Immature natural killer cell (primary cell): ENCODE measurements at regions not wholly inside any gene's neighbourhood (a gene's known extent, or its start where the extent isn't known, plus 50 kb on each side); places are given as distances from the start of the nearest gene placed in this dataset.

Source experiments
- DNase-seq, 3 donors: peaks; one replicate each; pipeline ENCODE4 v3.0.0; 2022; ENCODE audit warnings: mixed read lengths in 1 of 3
- H3K27ac Mint-ChIP-seq, 6 donors: one replicate each; pipeline ENCODE4 v1.8.0; 2020; ENCODE audit warnings: mixed read lengths in 6 of 6, mild to moderate bottlenecking in 5 of 6, inconsistent platforms in 4 of 6, moderate library complexity in 3 of 6
- H3K27me3 Mint-ChIP-seq, 3 donors: one replicate each; pipeline ENCODE4 v1.8.0; 2020 to 2021; ENCODE audit warnings: low read depth in 3 of 3, mild to moderate bottlenecking in 3 of 3, mixed read lengths in 3 of 3, moderate library complexity in 3 of 3, inconsistent platforms in 1 of 3
- H3K36me3 Mint-ChIP-seq, 3 donors: one replicate each; pipeline ENCODE4 v1.8.0; 2020; ENCODE audit warnings: mixed read lengths in 3 of 3, inconsistent platforms in 2 of 3, mild to moderate bottlenecking in 2 of 3
- H3K4me1 Mint-ChIP-seq, 2 donors: one replicate each; pipeline ENCODE4 v1.8.0; 2020; ENCODE audit warnings: inconsistent platforms in 2 of 2, mild to moderate bottlenecking in 2 of 2, mixed read lengths in 2 of 2, moderate library complexity in 1 of 2
- H3K4me3 Mint-ChIP-seq, 5 donors: one replicate each; pipeline ENCODE4 v1.8.0; 2020; ENCODE audit warnings: mild to moderate bottlenecking in 5 of 5, mixed read lengths in 5 of 5, inconsistent platforms in 3 of 5, moderate library complexity in 3 of 5
- H3K9me3 Mint-ChIP-seq, 6 donors: one replicate each; pipeline ENCODE4 v1.8.0; 2020; ENCODE audit warnings: mild to moderate bottlenecking in 6 of 6, mixed read lengths in 6 of 6, inconsistent platforms in 4 of 6, moderate library complexity in 3 of 6

DNA sequence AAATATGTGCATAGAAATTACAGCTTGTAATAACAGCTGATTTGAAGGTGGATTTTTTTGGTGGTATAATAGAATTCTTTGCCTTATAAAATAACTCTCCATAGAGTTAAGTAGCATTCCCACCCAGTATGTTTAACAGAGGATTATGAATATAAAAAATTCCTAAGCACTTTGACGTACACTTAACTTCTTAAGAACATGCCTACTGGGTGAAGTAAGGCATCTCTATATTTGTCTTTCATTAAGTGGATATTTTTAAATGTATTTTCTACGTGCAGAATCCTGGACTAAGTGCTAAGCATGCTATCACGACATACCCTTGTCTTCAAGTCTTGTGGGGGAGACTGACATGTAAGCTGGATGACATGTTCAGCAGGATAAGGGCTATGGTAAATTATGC lies 217.7 kb upstream of the BMPER start:
- Mint-ChIP-seq H3K36me3 (peaks cover 15 to 29% (median 19%) of the 10 kb centered on the region in 3 donors), H3K4me1 (peaks cover 5 to 9% of the 10 kb centered on the region in 2 donors), H3K27me3 (peaks cover 0 to 4% (median 1%) of the 10 kb centered on the region in 3 donors), H3K9me3 (peaks cover 0 to 7% (median 1%) of the 10 kb centered on the region in 6 donors), H3K4me3 (no peak overlapping the region), H3K27ac (no peak overlapping the region)
- DNase-seq, result no peak

DNA sequence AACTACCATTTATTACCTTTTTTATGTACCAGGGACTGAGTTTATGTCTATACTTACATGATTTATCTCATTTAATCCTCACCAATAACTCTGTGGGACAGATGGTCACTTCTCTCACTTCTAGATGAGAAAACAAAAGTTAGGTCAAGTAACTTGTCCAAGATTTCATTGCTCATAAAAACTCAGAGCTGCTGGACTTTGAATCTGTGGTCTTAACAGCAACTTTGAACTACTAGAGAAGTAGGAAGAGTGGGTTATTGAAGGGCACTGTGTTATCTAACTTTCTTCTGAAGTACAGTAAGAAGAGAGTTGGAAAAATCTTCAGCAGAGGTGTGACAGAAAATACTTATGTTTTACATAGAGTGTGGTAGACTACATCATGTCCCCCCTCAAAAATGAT lies 214.2 kb upstream of the BMPER start:
- peaks cover 7 to 15% of the 10 kb centered on the region in 2 donors for H3K4me1 Mint-ChIP-seq
- no peak overlapping the region for H3K27ac Mint-ChIP-seq
- no peak for DNase-seq
- no peak overlapping the region for H3K4me3 Mint-ChIP-seq
- peaks cover 11 to 25% (median 19%) of the 10 kb centered on the region in 3 donors for H3K36me3 Mint-ChIP-seq
- peaks cover 0 to 4% (median 0%) of the 10 kb centered on the region in 6 donors for H3K9me3 Mint-ChIP-seq
- H3K27me3 Mint-ChIP-seq, result peaks cover 0 to 4% (median 2%) of the 10 kb centered on the region in 3 donors

DNA sequence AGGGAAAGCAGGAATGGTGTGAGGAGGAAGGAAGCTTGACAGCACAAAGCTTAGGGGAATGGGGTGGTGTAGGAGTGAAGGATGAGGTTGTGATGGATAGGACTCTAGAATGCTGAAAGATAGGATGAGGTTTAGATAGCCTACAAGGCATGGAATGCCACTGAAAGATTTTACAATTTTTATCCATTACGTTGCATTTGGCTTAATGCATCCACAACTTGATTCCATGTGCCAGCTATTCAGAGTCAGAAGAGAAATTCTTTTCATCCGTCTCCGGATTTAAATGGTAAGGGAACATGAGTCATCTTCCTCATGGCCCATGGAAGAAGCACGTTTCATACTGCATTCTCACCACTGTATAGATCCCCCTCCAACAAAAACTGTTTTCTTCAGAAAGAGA lies 212.4 kb upstream of the BMPER start:
- H3K36me3 Mint-ChIP-seq, result peaks cover 8 to 22% (median 15%) of the 10 kb centered on the region in 3 donors
- no peak overlapping the region for H3K4me3 Mint-ChIP-seq
- peaks cover 0 to 4% (median 0%) of the 10 kb centered on the region in 6 donors for H3K9me3 Mint-ChIP-seq
- no peak for DNase-seq
- peaks cover 0 to 4% (median 2%) of the 10 kb centered on the region in 3 donors for H3K27me3 Mint-ChIP-seq
- peaks cover 7 to 15% of the 10 kb centered on the region in 2 donors for H3K4me1 Mint-ChIP-seq
- peak overlapping the region in 1 of 6 donors; percentile 37 for H3K27ac Mint-ChIP-seq

DNA sequence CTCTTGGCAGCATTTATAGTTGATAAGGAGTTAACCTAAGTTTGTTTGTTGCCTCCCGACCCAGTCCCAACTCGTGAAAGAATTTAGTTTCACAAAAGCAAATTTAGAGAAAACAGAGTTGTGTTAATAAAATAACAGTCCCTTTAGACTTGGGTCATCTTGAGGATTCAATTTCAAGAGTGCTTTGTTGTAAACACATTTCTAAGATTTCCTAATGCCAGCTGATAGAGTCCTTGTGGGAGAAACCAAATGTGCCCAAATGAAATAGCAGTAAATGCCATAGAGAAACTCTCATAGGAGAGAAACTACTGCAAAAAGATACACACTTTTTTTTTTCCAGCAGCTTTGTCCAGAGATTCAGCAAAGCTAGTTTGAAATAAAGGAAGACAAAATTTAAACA lies 211.3 kb upstream of the BMPER start:
- no peak for DNase-seq
- H3K36me3 Mint-ChIP-seq, result peaks cover 5 to 15% (median 11%) of the 10 kb centered on the region in 3 donors
- no peak overlapping the region for H3K4me3 Mint-ChIP-seq
- H3K27ac Mint-ChIP-seq, result peak overlapping the region in 1 of 6 donors; percentile 38
- peaks cover 6 to 12% of the 10 kb centered on the region in 2 donors for H3K4me1 Mint-ChIP-seq
- peaks cover 0 to 4% (median 2%) of the 10 kb centered on the region in 3 donors for H3K27me3 Mint-ChIP-seq
- H3K9me3 Mint-ChIP-seq, result peaks cover 0 to 5% (median 0%) of the 10 kb centered on the region in 6 donors

DNA sequence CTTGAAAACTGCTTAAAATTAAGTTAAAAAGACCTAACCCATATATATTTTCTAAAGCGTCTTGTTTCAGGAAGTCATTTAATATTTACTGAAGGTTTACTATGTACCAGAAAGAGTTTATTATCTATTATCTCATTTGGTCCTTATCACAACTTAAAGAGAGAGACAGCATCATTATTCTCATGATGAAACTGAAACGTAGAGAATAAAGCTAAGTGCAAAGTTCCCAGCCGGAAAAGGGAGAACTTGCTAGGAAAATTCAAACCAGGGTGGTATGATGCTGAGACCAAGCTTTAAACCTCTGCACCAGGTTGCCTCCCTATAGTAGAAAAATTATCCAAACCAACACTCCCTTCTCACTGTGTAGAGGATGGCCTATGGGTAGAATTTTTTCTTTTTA lies 207.7 kb upstream of the BMPER start:
- H3K9me3 Mint-ChIP-seq, result peaks cover 2 to 37% (median 11%) of the 10 kb centered on the region in 6 donors
- H3K27ac Mint-ChIP-seq, result no peak overlapping the region
- no peak for DNase-seq
- H3K36me3 Mint-ChIP-seq, result peaks cover 11 to 23% (median 13%) of the 10 kb centered on the region in 3 donors
- no peak overlapping the region for H3K4me3 Mint-ChIP-seq
- H3K27me3 Mint-ChIP-seq, result peaks cover under 1 to 2% (median 1%) of the 10 kb centered on the region in 3 donors
- peaks cover 36 to 42% of the 10 kb centered on the region in 2 donors for H3K4me1 Mint-ChIP-seq

DNA sequence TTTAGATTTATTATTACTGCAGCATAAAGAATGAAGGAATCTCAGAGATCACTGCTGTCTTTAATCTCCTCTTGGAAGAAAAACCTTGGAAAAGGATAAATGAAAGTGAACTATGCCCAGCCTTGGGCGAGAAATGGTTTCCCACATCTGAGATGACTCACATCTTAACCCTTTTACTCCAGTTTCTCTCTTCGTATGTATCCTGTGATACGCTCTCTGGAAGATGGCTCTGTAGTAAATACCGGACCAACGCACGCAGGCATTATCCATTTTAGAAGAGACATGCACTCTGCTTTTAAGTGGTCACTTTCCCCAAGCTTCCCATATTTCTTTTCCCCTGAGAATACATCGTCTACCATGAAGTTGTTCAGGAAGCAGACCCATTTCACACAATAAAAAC lies 207.3 kb upstream of the BMPER start:
- no peak for DNase-seq
- H3K9me3 Mint-ChIP-seq, result peaks cover 2 to 37% (median 12%) of the 10 kb centered on the region in 6 donors
- H3K4me3 Mint-ChIP-seq, result no peak overlapping the region
- H3K27ac Mint-ChIP-seq, result no peak overlapping the region
- H3K4me1 Mint-ChIP-seq, result peaks cover 40 to 46% of the 10 kb centered on the region in 2 donors
- peaks cover 11 to 19% (median 13%) of the 10 kb centered on the region in 3 donors for H3K36me3 Mint-ChIP-seq
- peaks cover 0 to 2% (median 1%) of the 10 kb centered on the region in 3 donors for H3K27me3 Mint-ChIP-seq

DNA sequence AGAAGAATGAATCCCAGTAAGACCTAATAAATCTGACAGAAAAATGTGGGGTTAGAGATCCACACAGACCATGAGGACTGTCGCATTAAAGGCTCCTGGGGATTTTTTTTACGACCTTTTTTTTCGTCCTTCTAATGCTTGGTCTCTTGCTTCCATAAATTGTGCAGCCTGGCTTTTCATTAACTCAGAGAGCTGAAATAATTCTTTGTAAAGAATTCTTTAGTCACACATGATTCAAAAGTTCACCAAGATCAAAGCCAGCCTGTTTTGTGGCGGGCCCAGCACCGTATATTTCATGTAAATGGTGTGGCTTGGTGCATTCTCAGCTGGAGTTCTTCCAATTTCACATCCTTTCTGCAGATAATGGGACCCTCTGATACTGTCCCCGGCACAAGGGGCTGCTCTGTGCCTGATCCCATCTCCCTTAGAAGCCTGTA lies 206.6 kb upstream of the BMPER start:
- Mint-ChIP-seq H3K27ac (no peak overlapping the region), H3K9me3 (peaks cover 2 to 37% (median 12%) of the 10 kb centered on the region in 6 donors), H3K4me3 (no peak overlapping the region), H3K4me1 (peaks cover 47 to 52% of the 10 kb centered on the region in 2 donors), H3K27me3 (peaks cover 0 to 2% (median 1%) of the 10 kb centered on the region in 3 donors), H3K36me3 (peaks cover 11 to 16% (median 13%) of the 10 kb centered on the region in 3 donors)
- DNase-seq, result no peak

DNA sequence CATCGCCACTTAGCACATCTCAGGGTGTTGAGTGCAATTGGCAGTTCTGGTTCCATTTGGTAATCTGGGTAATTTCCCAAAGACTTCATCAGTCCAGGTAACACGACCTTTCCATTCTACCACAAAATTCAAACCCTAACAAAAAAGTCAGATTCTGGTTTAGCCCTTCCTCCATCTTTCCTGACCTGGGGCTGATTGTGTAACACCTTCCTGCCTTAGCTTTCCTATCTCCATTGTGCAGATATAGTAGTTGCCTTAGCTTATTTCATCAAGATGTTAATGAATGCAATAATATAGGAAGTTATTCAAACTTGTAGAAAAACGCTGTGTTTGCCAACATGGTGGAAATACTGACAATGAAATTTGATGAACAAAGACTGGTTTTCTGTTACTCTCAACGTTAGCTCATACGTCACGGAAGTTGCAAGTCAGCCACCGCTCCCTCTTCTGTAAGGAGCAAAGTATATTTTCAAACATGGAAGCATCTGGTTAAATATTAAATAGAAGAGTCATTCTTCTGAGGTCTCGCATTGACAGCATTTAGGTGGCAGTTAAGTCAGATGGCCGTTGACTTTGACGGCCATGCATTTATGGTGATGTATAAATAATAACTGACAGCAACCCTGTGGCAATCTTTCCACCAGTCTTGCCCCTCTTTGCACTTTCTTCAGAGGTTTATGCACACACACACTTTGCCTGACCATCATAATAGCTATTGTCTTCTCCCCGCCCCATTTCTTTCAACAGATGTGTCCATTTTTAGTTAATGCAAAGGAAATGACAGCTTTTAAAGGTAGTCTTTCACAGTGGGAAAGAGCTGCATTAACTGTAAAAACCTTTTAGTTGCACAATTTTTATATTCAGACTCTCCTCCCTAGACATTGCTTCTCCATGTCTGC lies 205.1 kb upstream of the BMPER start:
- H3K4me1 Mint-ChIP-seq, result peaks cover 61 to 62% of the 10 kb centered on the region in 2 donors
- no peak for DNase-seq
- peak overlapping the region in 3 of 5 donors; percentile 21 to 53 (median 42) for H3K4me3 Mint-ChIP-seq
- peaks cover 13 to 16% (median 16%) of the 10 kb centered on the region in 3 donors for H3K36me3 Mint-ChIP-seq
- peaks cover 2 to 37% (median 12%) of the 10 kb centered on the region in 6 donors for H3K9me3 Mint-ChIP-seq
- H3K27ac Mint-ChIP-seq, result peak overlapping the region; percentile 17 to 99 (median 94)
- H3K27me3 Mint-ChIP-seq, result peaks cover 0 to 2% (median 1%) of the 10 kb centered on the region in 3 donors

DNA sequence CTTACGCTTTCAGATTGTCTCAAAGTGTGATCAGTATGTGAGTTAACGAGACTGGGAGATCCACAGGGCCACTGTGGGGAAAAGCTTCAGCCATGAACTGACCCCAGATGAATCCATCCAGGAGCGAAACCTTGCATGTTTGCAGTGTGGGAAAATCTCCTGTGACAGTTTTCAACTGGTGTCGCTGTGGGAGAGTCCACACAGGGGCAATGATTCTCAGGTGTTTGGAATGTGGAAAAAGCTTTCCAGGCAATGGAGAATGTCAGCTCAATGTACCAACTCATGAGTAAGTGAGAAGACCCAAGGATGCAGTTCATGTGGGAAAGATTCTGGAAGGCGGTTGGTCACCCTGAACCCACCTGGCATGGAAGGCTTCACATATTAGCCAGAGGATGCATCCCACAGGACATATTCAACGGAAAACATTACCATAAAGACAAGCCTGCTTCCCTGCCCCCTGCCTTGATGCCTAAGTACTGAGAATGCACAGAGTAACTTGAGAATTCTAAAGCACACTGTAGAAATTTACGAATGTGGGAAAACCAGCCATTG lies 204.1 kb upstream of the BMPER start:
- no peak for DNase-seq
- H3K36me3 Mint-ChIP-seq, result peaks cover 13 to 16% (median 16%) of the 10 kb centered on the region in 3 donors
- peak overlapping the region; percentile 36 to 99 (median 94) for H3K27ac Mint-ChIP-seq
- peak overlapping the region in 4 of 5 donors; percentile 22 to 87 (median 40) for H3K4me3 Mint-ChIP-seq
- peaks cover 71 to 72% of the 10 kb centered on the region in 2 donors for H3K4me1 Mint-ChIP-seq
- H3K27me3 Mint-ChIP-seq, result peaks cover 0 to 1% (median 0%) of the 10 kb centered on the region in 3 donors
- H3K9me3 Mint-ChIP-seq, result peaks cover 0 to 37% (median 12%) of the 10 kb centered on the region in 6 donors

DNA sequence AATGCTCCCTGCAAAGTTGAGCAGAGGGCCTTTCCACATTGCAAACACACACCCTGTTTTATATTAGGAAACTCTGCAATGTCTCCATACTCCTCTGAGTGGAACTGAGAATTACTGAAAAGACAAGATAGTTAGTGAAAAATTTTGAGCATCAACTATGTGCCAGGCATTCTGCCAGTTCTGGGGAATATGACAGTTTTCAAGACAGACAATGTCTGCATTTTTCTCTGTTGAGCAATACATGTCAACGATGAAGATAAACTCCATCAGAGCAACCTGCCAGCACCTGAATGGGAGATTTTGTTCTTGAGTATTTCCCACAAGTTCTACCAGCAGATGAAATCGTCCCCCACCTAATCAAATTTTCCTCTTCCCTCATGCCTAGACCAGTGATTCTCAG lies 203.4 kb upstream of the BMPER start:
- Mint-ChIP-seq H3K4me1 (peaks cover 78 to 79% of the 10 kb centered on the region in 2 donors), H3K36me3 (peaks cover 13 to 16% (median 16%) of the 10 kb centered on the region in 3 donors)

DNA sequence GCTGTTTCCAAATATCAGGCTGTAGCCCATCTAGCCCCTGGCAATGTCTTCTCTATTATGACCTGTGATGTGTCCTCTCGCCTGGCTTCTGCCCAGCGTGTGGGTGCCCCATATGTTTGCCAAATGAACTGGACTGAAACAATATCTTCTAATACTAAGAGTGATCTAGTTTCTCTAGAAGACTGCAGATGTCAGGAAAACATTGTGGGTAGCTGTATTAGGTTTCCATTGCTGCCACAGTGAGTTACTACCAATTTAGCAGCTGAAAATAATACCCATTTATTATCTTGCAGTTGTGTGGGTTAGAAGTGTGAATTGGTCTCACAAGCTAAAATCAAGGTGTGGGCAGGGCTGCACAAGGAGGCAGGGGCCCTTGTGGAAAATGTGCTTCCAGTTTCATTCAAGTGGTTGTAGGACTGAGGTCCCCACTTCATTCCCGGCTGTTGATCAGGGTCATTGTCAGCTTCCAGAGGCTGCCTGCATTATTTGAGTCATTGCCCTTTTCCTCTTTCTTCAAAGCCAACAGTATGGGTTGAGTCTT lies 202.8 kb upstream of the BMPER start:
- Mint-ChIP-seq H3K4me3 (peak overlapping the region; percentile 67 to 87 (median 82)), H3K9me3 (peaks cover 0 to 37% (median 12%) of the 10 kb centered on the region in 6 donors), H3K27me3 (peaks cover 2 to 5% (median 3%) of the 10 kb centered on the region in 3 donors), H3K4me1 (peaks cover 84 to 86% of the 10 kb centered on the region in 2 donors), H3K36me3 (peaks cover 13 to 16% (median 16%) of the 10 kb centered on the region in 3 donors), H3K27ac (peak overlapping the region; percentile 93 to 99 (median 96))
- DNase-seq, result peak; percentile 24 to 46 (median 39)

More for the DNA sequence above, 203.4 kb upstream of the BMPER start:
- peaks cover 0 to 37% (median 12%) of the 10 kb centered on the region in 6 donors for H3K9me3 Mint-ChIP-seq
- peak overlapping the region; percentile 67 to 87 (median 82) for H3K4me3 Mint-ChIP-seq
- H3K27me3 Mint-ChIP-seq, result peaks cover 0 to 1% (median 0%) of the 10 kb centered on the region in 3 donors
- no peak for DNase-seq
- H3K27ac Mint-ChIP-seq, result peak overlapping the region; percentile 93 to 99 (median 96)

DNA sequence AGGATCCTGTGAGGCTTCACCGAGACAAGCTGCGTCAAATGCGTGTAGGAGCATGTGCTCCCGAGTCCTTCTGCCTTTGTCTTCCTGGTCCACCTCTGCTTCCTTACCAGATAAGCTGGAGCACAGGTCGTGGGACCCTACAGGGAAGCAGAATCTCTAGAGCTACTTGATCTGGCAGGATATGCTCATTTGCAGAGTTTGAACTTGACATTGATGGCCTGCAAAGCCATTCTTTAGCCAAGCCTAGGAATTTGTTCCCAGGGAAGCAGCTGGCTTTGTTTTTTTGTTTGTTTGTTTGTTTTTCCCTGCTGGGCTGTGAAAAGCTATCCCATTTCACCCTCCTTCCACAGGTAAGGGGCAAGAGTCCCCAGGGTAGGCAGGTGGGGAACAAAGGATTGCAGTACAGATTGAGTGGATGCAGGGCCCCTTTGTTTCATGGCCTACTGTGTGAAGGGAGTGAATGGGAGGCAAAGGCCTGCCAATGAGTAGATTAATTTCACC lies 200.0 kb upstream of the BMPER start:
- Mint-ChIP-seq H3K4me3 (peak overlapping the region; percentile 2 to 76 (median 64)), H3K4me1 (peaks cover 88 to 91% of the 10 kb centered on the region in 2 donors), H3K9me3 (peaks cover 0 to 23% (median 11%) of the 10 kb centered on the region in 6 donors), H3K27ac (peak overlapping the region; percentile 93 to 99 (median 96)), H3K36me3 (peaks cover 4 to 15% (median 8%) of the 10 kb centered on the region in 3 donors), H3K27me3 (peaks cover 2 to 7% (median 3%) of the 10 kb centered on the region in 3 donors)
- no peak for DNase-seq

DNA sequence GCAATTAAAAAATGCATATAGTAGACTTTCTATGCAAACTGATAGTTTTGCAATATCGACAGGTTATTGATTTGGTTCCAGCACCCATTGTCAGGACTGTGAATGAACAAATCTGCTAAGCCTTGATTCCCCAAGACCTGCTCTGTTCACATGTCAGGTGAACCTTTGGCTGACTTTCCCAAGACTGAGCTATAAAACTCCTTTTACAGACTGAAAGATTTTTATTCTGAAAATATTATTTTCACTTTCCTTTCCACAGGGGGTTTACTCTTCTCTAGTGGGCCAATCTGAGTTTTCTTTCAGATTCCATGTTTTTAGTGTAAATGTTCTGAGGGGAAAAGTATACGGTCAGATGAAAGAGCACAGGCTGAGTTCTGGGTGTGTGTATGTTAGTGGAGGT lies 199.2 kb upstream of the BMPER start:
- Mint-ChIP-seq H3K27ac (peak overlapping the region; percentile 93 to 99 (median 96)), H3K9me3 (peaks cover 0 to 14% (median 9%) of the 10 kb centered on the region in 6 donors), H3K27me3 (peaks cover 2 to 7% (median 3%) of the 10 kb centered on the region in 3 donors), H3K4me1 (peaks cover 86 to 91% of the 10 kb centered on the region in 2 donors), H3K36me3 (peaks cover 0 to 12% (median 4%) of the 10 kb centered on the region in 3 donors), H3K4me3 (peak overlapping the region in 4 of 5 donors; percentile 36 to 76 (median 68))
- peak in 1 of 3 donors; percentile 4 for DNase-seq
